ENCODE measurements at regions not wholly inside any gene's neighbourhood (a gene's known extent, or its start where the extent isn't known, plus 50 kb on each side); places are given as distances from the start of the nearest gene placed in this dataset.
"Not testable (repeated sequence)": the region's sequence is repeated elsewhere in the genome, so short reads cannot be mapped to it uniquely, and the experiment has no call there.

GRCh38 chr6:164962805-164963204 is 346.6 kb downstream of the C6orf118 start:
- Histone ChIP-seq H3K27me3 (no peaks in the 10 kb centered on the region), H3K27ac (no peak overlapping the region), H3K36me3 (no peaks in the 10 kb centered on the region), H3K4me1 (no peaks in the 10 kb centered on the region), H3K9me3 (no peaks in the 10 kb centered on the region), H3K4me3 (no peak overlapping the region)
- WGBS, 2 donors (ENCODE audit: low coverage in 1 of 2), result 0 to 35% methylated on average over 1 of the region's 1 CpG
- intact Hi-C loops (cut with DNase I; ENCODE audit: low total_unique reads) (no loop called here), in situ Hi-C loops (cut with MboI; ENCODE audit: low pct_ligation_motif_present in 1 of 4, low pct_unique_long_range_greater_than_20kb in 1 of 4, low sequenced_read_pairs in 3 of 4) (no loop called here)
- TF ChIP-seq POLR2AphosphoS5 (IDR thresholded peaks at IDR 0.05) (no peak), POLR2A (IDR thresholded peaks at IDR 0.05) (no peak), EP300 (IDR thresholded peaks at IDR 0.05; ENCODE audit: low read depth) (no peak), CTCF (IDR thresholded peaks at IDR 0.05) (no peak)
- DNase-seq, result no peak

DNA sequence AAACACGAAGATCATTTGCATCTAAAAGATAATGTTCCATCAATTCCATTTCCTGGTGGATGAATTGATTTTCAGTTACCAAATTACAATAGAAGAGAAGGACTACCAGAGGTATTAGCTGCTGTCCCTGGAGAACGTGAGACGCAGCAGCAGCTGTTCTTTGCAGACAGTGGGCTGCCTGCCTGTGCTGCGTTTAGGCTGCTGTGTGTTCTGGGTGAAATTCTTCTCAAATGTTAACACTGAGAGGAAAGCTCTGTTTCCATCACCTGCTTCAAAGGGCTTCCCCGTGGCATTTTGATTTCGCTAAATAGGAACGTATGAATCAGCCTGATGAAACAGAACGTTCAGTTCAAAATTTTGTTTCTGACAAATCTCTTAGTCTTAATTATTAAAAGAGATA is 362.2 kb downstream of the C6orf118 start:
- DNase-seq, result no peak
- Histone ChIP-seq H3K4me3 (no peak overlapping the region), H3K4me1 (no peaks in the 10 kb centered on the region), H3K36me3 (no peaks in the 10 kb centered on the region), H3K9me3 (no peaks in the 10 kb centered on the region), H3K27me3 (no peaks in the 10 kb centered on the region), H3K27ac (no peak overlapping the region)
- TF ChIP-seq CTCF (IDR thresholded peaks at IDR 0.05) (no peak), POLR2AphosphoS5 (IDR thresholded peaks at IDR 0.05) (no peak), POLR2A (IDR thresholded peaks at IDR 0.05) (no peak), EP300 (IDR thresholded peaks at IDR 0.05; ENCODE audit: low read depth) (no peak)
- in situ Hi-C loops (cut with MboI; ENCODE audit: low pct_ligation_motif_present in 1 of 4, low pct_unique_long_range_greater_than_20kb in 1 of 4, low sequenced_read_pairs in 3 of 4), result no loop called here
- WGBS, 2 donors (ENCODE audit: low coverage in 1 of 2), result 64% methylated on average over 8 of the region's 8 CpGs; no CpG with 5 or more reads in 1 of the 2 donors
- intact Hi-C loops (cut with DNase I; ENCODE audit: low total_unique reads), result no loop called here

DNA sequence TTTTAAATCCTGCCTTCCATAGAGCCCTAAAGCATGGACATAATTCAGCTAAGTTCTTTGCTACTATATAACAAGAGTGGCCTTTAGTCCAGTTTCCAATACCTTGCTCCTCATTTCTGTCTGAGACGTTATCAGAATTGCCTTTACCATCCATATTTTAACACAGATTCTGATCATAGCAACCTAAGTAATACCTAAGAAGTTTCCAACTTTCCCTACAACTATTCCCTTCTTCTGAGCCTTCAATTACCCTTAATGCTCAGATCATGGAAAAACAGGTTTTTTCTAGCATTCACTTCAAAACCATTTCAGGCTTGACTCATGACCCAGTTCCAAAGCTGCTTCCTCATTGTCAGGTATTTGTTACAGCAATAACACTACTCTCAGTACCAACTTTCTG is 367.1 kb downstream of the C6orf118 start:
- Histone ChIP-seq H3K4me1 (no peaks in the 10 kb centered on the region), H3K36me3 (no peaks in the 10 kb centered on the region), H3K27ac (no peak overlapping the region), H3K9me3 (no peaks in the 10 kb centered on the region), H3K27me3 (no peaks in the 10 kb centered on the region), H3K4me3 (no peak overlapping the region)
- in situ Hi-C loops (cut with MboI; ENCODE audit: low pct_ligation_motif_present in 1 of 4, low pct_unique_long_range_greater_than_20kb in 1 of 4, low sequenced_read_pairs in 3 of 4), result no loop called here
- no peak for TF ChIP-seq POLR2A (IDR thresholded peaks at IDR 0.05)
- no peak for TF ChIP-seq EP300 (IDR thresholded peaks at IDR 0.05; ENCODE audit: low read depth)
- no peak for TF ChIP-seq CTCF (IDR thresholded peaks at IDR 0.05)
- no peak for TF ChIP-seq POLR2AphosphoS5 (IDR thresholded peaks at IDR 0.05)
- intact Hi-C loops (cut with DNase I; ENCODE audit: low total_unique reads), result no loop called here
- 64 to 74% methylated on average over 1 of the region's 1 CpG for WGBS, 2 donors (ENCODE audit: low coverage in 1 of 2)
- no peak for DNase-seq

GRCh38 chr6:164933238-164933794 is 376.1 kb downstream of the C6orf118 start:
- DNase-seq; H3K4me1 ChIP-seq; H3K27ac ChIP-seq; H3K36me3 ChIP-seq; H3K27me3 ChIP-seq; intact Hi-C loops (cut with DNase I; ENCODE audit: low total_unique reads); in situ Hi-C loops (cut with MboI; ENCODE audit: low pct_ligation_motif_present in 1 of 4, low pct_unique_long_range_greater_than_20kb in 1 of 4, low sequenced_read_pairs in 3 of 4); H3K4me3 ChIP-seq; H3K9me3 ChIP-seq: not testable (repeated sequence)
- 89% methylated on average over 25 of the region's 28 CpGs; no CpG with 5 or more reads in 1 of the 2 donors for WGBS, 2 donors (ENCODE audit: low coverage in 1 of 2)

- in situ Hi-C loops (cut with MboI; ENCODE audit: low pct_ligation_motif_present in 1 of 4, low pct_unique_long_range_greater_than_20kb in 1 of 4, low sequenced_read_pairs in 3 of 4) (no loop called here), intact Hi-C loops (cut with DNase I; ENCODE audit: low total_unique reads) (no loop called here)
- Histone ChIP-seq H3K27ac (no peak overlapping the region), H3K4me1 (no peaks in the 10 kb centered on the region), H3K27me3 (no peaks in the 10 kb centered on the region), H3K9me3 (no peaks in the 10 kb centered on the region), H3K36me3 (no peaks in the 10 kb centered on the region), H3K4me3 (no peak overlapping the region)
- WGBS, 2 donors (ENCODE audit: low coverage in 1 of 2), result 65 to 70% methylated on average over 7 to 13 of the region's 13 CpGs
- DNase-seq, result no peak
- TF ChIP-seq CTCF (IDR thresholded peaks at IDR 0.05), result no peak
- TF ChIP-seq POLR2AphosphoS5 (IDR thresholded peaks at IDR 0.05), result no peak
- TF ChIP-seq POLR2A (IDR thresholded peaks at IDR 0.05), result no peak
- no peak for TF ChIP-seq EP300 (IDR thresholded peaks at IDR 0.05; ENCODE audit: low read depth)
These were observed 379.9 kb downstream of the C6orf118 start for GRCh38 chr6:164929408-164929977.
